GM12873 (cell line): ENCODE measurements at regions not wholly inside any gene's neighbourhood (a gene's known extent, or its start where the extent isn't known, plus 50 kb on each side); places are given as distances from the start of the nearest gene placed in this dataset.

ENCODE experiments used
- TF ChIP-seq, protein P1 (sequence below): IDR thresholded peaks from 2 replicates; pipeline ENCODE4 v1.5.1; 2012; ENCODE audit warnings: low read depth, mild to moderate bottlenecking, moderate library complexity, low read length, control low read depth; ENCODE audit not compliant: insufficient read depth; ENCODE audit errors: missing control alignments

DNA sequence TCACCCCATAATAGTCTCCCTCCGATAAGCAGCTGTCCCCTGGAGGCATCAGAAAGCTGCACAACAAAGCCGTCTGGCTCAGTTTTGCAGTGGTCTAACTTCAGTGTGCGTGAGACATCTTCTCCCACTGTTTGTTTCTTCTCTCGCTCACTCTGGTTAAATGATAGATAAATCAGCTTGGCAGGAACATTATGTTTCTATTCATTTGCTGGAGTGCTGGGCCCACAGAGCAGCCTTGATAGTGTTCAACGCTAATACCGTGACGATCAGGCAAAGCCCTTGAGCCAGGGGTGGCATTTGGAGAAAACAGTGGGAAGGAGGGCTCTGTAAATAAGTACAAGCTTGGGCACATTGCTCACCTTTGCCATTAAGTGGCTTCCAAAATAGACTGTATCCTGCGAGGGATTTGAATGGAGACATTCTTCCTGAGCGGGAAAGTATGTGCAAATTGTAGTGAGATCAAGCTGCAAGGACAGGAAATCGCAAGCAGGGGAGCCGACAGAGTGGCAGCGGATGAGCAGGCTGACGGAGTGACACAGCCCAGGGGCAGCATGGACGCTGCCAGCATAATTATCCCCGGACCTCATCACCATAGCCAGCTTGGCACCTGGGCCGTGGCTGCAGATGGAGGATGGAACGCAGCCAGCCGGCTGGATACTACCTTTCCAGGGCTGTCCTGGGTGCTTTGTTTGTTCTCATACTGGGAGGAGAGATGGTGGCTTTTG is 256.8 kb upstream of the FZD8 start:
- TF ChIP-seq, protein P1, sequence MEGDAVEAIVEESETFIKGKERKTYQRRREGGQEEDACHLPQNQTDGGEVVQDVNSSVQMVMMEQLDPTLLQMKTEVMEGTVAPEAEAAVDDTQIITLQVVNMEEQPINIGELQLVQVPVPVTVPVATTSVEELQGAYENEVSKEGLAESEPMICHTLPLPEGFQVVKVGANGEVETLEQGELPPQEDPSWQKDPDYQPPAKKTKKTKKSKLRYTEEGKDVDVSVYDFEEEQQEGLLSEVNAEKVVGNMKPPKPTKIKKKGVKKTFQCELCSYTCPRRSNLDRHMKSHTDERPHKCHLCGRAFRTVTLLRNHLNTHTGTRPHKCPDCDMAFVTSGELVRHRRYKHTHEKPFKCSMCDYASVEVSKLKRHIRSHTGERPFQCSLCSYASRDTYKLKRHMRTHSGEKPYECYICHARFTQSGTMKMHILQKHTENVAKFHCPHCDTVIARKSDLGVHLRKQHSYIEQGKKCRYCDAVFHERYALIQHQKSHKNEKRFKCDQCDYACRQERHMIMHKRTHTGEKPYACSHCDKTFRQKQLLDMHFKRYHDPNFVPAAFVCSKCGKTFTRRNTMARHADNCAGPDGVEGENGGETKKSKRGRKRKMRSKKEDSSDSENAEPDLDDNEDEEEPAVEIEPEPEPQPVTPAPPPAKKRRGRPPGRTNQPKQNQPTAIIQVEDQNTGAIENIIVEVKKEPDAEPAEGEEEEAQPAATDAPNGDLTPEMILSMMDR, result no peak

DNA sequence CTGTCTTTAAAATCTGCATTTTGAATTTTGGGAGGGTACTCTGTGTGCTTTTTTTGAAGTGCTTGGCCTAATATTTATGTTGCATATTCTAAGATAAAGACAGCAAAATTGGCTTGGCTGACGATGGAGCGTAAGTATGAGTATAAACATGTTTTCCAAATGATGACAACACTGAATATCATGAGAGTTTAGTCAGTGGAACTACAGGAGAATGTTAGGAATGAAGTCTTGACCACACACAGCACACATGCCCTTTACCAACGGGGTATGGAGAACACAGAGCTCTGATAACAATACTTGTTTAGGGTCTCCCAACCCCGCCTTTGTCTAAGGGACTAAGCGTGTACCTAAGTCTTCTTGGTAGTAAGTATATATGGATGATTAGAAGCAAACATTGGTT is 253.9 kb upstream of the FZD8 start:
- TF ChIP-seq, protein P1, result no peak

DNA sequence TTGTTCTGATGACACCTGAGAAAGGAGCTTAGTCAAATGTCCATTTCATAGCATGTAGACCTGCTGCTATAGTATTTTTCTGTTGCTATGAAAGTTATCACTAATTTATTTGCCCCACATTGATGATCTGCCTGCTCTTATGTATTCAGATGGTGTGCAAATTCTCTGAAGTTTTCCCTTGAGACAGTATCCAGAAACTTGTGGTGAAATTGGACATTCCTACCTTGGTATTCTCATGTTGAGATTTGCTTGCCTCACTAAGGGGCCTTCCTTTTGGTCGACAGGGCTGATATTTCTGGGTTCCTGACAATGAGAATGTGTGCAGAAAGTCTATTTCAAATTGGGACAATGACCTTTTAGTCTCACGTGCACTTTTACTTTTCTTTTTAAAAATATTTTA is 253.2 kb upstream of the FZD8 start:
- TF ChIP-seq, protein P1, result no peak

DNA sequence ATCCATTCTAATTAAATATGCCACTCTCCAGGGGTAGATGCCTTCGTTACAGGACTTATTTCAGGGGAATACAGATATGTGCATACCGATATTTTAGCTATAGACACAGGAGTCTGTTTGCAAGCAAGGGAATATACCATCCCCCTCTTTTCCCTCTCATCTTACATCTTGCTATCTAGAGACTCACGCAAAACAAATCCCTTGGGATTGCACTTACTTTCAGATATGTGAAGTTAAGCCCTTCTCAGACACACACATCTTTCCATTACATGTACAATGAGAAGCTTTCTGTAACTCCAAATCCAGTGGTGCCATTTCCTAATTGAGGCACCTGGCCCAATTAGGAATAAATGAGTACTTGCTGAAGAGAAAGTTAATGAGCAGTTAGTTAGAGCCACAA is 250.4 kb upstream of the FZD8 start:
- TF ChIP-seq, protein P1, result no peak

DNA sequence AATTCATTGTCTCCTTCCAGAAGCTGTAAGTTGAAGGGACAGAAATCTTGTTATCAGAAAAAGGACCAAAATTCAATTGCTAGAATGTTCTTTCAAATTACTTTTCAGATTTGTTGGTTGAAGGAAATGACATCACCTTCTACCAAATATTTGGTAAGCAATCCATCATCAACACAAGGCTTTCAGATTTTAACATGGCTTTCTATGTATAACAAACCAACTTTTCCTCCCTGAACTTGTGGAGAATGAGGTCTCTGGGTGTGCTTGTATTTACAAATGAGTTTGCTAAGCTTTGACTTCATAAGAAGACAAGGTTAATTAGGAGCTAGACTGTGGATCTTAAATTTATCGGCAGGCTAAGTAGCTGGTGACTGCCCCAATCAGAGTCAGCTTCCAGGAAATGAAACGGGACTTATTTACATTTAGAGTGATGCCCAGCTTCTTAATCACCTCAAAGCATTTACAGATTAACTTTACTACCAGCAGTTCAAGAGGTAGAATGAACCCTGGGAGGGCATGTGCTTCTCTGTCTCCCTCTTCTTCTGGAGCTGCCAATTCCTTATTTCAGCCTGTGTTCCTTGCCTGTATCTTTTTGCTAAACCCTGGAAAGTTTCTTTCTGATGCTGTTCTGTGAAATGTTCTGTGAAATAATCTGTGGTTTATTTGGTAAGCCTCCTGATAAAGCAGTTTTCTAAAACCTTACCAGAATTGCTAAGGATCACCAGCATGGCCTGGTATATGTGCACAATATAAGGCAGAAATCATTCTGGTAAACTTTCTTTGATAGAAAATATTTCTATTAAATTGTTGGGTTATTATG is 248.8 kb upstream of the FZD8 start:
- TF ChIP-seq, protein P1, result no peak

DNA sequence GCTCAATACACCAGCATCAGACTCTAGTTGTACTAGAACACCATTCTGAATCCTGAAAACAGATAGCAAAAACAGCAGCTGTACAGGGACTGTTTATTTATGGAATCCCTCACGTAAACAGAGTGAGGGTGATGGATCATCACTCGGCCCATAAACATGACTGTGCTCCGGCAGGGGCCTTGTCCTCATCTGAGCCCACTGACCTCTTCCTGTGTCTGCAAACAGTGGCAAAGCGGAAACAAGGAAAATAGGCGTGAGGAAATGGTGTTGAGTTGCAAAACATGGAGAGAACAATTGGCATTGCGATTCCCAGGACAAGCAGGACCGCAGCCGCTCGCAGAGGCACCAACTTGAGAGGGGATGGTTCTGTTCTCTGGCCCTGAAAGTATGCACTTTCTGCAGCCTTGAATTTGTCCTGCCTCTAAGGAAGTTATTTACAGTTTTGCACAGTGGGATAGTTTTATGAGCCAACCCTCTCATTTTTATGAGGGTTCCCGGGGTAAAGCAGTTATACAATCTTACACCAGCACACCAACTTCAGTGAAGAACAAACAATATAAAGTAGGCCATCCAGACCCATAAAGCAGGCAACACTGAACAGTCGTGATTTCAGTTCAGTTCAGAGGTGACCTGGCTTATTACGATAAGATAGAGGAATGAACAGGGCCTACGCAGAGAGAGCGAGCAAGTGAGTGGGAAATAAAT is 248.0 kb upstream of the FZD8 start:
- TF ChIP-seq, protein P1, result no peak

DNA sequence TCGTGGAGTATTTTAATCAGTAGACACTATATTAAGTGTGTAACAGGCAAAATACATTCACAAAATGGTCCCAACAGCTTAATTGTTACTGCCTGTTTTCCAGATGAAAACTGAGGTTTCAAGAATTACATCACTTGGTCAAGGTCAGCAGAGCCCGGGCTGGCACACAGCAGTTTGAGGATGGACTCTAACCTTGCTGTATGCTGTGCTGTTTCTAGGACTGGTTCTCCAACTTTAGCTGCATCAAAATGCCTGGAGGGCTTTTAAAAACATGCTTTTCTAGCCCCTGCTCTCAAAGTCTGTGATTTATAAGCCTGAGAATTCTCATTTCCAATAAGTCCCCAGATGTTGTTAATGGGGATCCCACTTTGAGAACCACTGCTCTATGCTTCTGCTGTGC is 247.1 kb upstream of the FZD8 start:
- TF ChIP-seq, protein P1, result no peak
